Pons (tissue), 1 donor: ENCODE measurements at regions not wholly inside any gene's neighbourhood (a gene's known extent, or its start where the extent isn't known, plus 50 kb on each side); places are given as distances from the start of the nearest gene placed in this dataset.

ENCODE experiments used
- DNase-seq: peaks from one replicate; pipeline ENCODE4 v3.0.0-alpha.2; 2016; ENCODE audit warnings: low spot score

DNA sequence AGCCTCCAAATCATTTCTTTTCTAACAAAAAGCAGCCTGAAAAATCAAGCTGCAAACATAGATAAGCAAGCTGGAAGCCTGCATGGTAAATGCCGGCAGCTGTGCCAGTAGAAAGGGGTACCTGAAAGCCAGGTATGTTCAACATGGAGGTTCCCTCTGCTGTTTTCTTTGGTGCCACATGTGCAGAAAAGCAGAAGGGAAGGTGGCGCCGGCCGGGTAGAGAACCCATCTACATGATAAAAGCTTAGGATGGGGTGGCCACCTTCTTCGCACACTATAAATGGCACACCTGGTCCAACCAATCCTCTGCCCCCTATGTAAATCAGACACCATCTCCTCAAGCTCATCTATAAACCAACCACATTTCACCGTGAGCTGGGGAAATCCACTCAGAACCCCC lies 268.9 kb upstream of the IRX2 start:
- no peak for DNase-seq

DNA sequence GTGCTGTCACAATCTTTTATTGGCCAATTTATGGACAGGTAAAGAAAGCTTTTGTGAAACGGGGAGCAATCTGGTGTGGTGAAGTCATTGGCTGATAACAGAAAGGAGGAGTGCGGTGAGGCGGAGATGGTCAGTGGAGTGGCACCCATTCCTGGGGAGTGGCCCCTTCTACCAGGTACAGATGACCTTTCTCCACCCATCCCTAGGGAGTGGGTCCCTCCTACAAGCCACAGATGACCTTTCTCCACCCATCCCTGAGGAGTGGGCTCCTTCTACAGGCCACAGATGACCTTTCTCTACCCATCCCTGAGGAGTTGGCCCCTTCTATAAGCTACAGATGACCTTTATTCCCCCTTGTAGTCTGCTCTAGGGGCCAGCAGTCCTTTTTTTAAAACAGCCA lies 267.6 kb upstream of the IRX2 start:
- DNase-seq = no peak

DNA sequence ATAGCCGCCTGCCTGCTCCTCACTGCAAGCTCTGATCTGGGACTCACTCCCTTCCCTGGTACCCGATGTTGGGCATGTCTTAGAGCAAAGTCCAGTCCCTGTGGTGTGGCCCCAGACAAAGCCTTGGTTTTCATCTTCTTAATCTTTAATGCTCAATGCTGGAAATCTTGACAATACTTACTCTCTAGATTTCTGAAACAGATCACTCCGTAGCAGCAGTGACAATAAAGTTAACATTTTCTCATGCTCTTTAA lies 260.2 kb upstream of the IRX2 start:
- DNase-seq = no peak

DNA sequence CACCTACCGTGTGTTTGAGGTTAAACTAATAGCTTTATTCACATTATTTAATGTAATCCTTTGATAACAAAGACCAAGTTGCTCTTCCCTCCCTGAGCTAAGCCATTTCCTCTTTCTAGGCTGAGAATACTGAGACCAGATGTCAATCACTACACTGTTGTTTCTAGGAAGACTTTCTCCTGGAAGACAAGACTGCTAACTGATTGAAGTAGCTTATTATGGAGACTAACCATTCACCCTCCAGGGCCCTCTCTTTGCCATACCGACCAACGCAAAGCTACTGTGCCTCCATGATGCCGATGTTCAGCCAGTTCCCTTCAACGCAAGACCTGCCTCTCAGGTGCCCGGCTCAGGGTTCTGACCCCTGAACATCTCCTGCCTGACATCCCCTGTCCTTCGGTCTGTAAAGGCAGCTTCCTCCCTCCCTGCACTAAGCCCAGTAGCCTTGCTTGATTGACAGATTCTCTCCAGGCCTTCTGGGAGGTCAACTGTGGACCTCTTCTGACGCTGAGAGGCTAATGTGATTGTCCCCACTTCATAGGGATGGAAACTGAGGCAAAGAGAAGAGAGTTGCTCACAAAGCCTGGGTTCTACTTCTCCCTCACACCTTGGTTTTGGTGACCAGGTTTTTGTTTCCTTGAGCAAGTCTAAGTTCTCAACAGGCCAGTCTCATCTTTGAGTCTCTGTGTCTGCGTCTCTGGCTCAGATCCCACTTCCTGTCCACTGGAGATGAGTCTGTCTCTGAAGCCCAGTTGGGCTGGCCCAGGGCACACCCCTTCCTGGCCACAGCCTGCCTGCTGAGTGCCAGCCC lies 259.7 kb upstream of the IRX2 start:
- DNase-seq = no peak

DNA sequence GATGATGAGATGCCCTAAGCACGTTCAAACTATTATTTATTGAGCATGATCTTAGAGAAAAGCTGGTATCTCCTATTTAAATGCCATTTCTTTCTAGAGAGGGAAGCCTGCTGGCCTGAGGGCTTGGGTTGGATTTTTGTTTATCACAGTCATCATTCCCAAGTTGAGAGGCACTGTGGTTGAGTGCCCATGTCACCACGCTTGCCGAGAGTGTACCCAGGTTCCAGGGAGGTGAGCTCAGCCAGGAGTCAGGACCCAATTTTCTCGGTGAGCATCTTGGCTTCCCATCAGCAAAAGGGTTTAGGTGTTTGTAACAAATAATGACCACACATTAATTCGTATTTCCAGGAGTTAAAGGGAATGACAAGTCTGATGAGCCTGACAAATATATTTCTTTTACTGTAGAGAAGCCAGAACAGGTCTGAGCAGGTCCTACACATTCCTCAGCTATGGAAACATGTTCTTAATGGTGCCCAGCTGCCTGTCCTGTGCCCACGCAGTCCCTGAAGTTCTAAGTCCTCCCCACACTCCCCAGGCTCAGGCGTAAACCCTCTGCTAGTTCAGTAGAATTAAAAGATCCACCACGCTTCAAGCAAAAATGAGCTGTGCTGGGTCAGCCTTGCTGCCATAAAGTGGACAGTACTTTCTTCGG lies 258.9 kb upstream of the IRX2 start:
- DNase-seq = no peak

DNA sequence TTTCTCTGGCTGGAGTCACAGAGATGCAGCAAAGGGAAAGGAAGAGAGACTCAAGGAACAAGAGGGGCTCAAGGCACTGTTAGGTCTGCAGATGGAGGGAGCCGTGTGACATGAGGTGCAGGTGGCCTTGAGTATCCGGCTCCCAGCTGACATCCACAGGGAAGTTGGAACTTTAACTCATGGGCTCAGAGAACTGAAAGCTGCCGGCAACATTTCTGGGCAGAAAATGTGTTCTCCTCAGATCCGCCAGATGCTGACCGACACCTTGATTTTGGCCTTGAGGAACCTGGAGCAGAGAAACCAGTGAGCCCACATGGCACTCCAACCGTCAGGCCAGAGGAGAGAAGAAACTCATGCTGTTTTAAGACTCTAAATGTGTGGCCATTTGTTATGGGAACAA lies 258.1 kb upstream of the IRX2 start:
- peak; percentile 29 for DNase-seq

DNA sequence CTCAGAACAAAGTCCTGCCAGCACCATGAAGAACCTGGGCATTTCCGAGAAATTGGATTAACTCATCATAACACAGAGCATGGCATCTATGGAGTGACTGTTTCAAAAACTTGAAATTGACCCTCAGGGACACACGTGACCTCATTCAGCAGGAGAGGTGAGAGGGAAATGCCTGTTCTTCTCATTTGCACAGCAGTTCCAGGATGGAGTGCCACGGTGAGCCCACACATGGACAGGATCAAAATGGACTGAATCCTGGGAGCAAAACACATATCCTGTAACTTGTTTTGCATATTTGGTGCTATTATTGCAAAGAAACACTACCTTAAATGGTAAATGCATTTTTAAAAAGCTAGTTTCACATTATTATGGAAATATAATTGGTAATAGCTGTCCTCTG lies 256.1 kb upstream of the IRX2 start:
- DNase-seq = no peak

DNA sequence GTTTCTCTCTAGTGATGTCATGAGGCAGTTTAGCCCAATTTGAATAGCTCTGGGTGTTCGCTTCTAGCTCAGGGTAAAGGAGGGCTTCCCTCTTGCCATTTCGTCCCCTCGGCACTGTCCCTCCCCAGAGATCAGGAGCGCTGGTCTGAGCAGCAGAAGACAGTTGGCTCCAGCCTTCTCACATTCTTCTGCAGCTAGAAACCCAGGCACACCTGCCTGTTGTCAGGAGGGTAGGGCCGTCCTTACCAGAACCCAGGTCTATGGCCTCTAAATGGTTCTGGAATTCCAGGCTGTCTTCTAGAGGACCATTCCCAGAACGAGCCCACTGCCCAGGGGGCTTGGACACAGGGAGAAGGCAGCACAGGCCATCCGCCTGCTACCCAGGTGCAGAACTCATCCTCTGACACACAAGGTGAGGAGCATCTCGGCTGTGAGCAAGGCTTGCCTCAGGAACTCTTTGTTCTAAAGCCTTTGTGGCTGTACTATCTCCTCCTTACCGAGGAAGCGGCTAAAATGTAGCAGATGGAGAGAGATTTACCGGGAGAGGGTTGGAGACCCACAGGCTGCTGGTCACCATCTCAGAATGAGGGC lies 255.6 kb upstream of the IRX2 start:
- DNase-seq = no peak

DNA sequence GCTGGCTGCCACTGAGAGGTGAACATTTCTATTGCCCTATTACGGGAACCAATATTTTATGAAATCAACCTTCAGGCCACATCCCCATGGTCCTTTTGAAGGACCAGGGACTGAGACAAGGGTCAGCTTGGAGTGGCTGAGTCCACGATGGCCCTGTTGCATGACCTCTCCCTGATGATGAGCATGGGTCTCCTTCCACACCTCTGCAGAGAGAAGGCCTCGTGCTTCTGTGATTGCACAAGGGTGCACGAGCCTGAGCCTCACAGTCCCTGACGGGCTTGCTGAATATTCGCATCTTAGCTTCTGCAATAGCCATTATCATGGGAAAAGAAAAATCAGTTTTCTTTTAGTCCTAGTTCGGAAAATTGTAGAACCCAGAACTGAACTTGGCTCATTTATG lies 255.0 kb upstream of the IRX2 start:
- DNase-seq = no peak

DNA sequence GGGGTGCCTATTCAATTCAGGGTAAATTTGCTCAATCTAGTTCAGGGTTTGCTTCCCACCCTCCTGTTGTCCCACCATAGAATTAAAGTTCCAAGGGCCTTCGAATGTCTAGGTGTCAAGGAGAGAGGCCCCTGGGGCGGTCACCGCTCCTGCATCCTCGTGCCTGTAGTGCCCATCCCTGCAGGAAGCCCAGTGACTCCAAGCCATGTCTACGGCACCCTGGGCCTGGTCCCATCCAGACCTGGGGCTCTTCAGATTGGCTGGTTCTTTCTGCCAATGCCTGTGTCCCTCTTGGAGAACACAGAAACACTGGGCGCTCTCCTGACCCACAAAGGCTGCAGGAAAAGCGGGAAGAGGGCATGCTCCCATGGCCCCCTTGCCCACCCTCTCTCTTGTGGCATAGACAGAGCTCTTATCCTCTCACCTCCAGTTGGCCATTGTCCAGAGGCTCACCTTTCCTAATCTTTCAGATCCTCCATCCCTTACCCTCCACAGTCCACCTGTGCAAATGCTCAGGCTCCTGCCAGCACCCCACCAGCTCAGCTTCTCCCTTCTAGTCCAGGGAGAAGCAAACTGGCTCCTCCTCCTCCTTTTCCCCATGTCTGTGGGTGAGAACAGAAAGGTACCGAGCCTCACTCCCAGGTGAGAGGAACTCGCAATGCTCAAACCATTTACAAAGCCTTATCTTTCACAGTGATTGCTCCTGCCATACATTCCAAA lies 253.0 kb upstream of the IRX2 start:
- no peak for DNase-seq

DNA sequence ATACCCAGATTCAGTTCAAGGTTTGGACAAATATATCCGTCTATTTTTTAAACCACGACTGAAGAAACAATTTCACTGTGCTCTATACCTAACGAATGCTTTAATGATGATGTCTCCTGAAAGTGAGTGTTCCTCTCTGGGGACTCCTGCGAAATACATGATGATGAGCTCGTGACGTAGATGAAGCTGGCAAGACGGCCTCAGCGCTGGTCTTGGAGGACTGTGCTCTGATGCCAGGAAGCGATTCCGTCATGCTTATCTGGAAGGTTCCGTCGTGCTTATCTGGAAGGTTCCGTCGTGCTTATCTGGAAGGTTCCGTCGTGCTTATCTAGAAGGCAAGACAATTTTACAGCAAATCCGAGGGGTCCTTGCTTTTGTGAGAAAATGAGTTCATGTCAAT lies 250.8 kb upstream of the IRX2 start:
- DNase-seq = no peak

DNA sequence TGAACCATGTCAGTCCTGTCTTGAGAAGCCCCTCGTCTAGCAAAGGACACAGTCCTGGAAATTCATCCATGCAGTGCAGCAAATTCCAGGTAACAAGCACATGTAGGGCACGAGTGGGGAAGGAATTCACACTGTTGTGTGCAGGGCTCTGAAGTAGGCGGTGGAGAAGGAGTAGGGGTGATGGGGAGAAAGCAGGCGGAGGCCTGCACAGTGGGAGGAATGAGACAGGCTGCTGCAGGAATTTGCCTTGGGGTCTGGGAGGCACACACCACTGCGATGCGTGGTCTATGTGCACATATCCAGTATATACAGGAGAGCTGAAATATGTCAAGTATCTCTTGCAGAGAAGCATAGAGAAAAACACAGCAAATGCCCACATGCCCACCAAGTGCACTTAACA lies 249.2 kb upstream of the IRX2 start:
- DNase-seq = no peak

DNA sequence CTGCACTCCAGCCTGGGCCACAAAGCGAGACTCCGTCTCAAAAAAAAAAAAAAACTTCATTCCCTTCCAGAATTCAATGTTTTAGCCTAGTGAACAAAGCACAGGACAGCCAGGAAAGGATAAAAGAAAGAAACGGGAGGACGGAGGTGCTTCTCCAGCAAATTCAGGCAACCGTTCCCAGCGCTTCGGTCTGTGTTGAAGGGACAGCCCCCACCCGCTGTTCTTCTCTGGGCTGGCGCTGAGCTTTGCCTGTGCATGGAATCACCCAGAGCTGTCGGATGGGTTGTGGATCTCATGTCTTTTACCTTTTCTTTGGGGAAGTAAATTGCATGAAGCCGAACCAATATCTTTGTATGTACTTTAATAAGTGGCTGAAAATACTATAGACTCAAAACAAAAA lies 248.4 kb upstream of the IRX2 start:
- no peak for DNase-seq

DNA sequence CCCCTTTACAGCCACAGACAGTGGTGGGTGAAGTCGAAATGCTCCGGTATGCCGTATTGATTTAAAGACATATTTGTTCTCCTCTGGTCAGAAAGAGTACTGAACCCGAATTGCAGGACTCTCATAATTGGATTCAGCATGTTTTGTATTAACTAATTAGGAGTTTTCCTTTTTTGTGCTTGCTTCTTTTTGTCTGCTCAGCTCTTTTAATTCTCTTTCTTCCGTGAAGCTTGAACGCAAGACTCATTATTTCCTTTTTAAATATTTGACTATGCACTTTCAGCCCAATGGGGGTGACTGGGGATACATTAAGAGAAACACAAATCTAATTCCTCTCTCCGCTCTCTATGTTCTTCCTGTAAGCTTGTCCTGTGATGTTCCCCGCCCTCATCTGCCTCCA lies 246.6 kb upstream of the IRX2 start:
- no peak for DNase-seq

DNA sequence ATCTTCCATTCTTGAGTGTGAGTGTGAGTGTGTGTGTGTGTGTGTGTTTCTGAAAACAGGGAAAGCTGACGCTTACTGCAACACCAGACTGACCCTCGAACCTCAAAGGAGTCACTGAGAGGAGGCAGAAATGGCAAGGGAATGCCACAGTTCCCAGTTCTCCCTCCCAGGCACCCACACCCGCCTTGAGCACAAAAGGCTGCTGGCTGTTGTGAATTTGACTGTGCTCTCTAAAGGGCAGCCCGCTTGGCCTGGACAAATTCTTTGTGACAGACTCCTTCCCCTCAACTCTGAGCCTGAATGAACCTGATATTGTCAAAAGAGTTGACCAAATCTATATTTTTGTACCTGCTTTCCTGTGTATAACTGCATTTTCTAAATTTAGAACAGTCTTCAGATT lies 245.7 kb upstream of the IRX2 start:
- DNase-seq = no peak

DNA sequence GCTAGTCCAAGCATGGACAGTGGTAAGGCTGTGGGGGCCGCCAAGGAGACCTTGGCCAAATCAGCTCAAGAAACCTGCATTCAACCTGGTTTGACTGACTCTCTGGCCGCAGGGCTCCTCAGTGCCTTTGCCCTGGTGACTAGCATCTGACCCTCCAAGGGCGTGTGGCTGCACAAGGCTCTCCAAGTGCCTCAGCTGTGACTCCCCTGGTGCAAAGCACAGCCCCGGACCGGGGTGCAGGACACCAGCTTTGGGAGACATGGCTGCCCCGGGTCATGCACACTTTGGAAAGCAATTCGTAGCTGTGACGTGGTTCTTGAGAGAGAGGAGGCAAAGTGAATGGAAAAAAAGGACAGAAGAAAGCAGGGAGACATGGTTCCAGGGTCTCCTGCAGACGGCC lies 245.2 kb upstream of the IRX2 start:
- no peak for DNase-seq

DNA sequence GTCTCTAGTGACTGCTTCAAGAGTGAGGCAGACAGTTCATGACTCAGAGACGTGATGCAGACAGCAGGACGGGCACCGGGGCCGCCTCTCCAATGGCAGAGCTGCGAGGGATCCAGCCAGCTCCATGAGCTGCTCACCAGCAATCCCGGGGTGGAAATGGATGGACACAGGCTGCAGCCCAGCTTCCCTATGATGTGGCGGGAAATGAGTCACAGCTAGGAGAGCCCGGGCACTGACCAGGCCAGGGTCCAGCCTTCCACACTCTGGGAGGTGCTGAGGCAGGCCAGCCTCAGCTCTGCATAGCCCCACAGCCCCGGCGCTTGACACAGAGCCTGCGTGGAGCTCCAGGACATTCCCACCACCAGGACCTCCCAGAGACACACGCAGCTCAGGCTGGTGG lies 244.8 kb upstream of the IRX2 start:
- no peak for DNase-seq

DNA sequence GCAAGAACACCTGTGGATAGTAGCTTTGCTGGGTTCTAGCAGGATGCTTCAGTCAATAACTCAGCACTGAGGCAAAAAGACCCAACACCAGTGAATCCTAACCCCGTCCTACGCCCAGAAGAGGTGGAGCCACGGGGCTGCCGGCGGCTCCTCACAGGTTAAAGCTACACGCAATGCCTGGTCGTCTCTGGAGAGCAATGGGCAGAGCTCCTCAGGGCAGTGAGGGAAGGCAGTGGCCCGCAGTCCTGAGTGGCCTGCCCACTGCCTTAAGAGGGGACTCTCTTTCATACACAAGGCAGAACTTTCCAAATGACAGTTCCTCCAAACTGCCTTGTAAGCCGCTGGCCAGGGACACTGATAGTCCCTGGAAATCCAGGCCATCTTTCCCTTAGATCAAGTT lies 244.2 kb upstream of the IRX2 start:
- DNase-seq = no peak

DNA sequence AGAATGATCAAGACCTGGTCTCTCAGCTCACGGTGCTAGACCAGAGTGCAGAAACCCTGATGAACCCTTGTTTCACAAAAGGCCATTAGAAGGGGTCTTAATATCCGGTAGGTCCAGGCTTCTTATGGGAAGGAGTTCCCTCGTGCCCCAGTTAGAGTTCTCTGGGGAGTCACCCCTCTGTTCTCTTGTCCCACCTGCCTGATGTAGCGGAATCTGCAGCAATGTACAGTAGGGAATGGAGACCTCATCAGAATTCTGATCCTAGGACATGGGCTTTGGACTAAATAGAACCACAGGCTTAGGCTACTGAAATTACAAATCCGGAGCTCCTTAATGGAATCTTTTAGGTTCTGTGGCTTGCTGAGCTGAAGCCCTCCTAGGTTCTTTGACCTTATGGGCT lies 243.6 kb upstream of the IRX2 start:
- no peak for DNase-seq

DNA sequence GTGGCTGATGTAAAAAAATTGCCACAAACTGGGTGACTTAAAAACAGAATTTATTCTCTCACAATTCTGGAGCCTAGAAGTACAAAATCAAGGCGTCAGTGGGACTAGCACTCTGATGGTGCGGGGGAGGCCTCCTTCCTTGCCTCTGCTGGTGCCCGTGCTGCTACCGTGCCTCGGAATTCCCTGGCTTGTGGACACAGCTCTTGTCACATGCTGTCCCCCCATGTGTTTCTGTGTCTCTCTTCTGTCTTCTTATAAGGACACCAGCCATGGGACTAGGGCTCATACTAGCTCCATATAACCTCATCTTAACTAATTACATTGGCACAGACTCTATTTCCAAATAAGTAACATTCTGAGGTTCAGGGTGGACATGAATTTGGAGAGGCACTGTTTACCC lies 242.3 kb upstream of the IRX2 start:
- no peak for DNase-seq

DNA sequence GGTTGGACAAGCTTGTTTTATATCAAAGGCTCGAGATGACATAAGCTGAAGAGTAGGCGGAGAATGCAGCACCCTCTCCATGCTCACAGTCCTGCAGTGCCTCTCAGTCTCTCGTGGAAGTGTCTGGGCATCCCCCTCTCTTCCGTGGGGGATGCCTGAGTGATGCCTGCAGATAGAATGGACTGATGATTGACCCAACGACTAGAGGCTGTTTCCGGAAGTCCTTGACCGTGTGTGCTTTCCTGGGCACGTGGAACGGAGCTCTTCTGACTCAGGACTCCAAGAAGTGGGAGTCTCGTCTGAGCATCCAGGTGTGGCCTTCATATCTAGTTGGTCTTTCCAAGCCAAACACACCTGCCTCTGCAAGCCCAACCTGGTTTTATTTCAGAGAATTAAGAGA lies 241.8 kb upstream of the IRX2 start:
- no peak for DNase-seq

DNA sequence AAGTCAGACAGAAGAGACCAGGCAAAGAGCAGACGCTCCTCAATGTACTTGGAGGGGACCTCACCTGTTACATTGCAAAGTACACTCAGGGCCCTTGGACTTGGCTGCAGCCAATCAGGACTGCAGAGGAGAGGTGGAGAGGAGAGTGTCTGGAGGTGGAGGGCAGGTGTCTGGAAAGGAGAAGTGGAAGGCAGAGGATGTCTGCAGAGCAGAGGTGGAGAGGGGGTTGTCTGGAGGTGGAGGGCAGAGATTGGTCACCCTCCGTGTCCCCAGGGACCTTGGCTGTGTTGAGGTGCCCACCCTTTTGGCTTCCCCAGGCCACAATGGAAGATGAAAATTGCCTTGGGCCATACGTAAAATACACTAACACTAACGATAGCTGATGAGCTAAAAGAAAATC lies 241.3 kb upstream of the IRX2 start:
- no peak for DNase-seq

DNA sequence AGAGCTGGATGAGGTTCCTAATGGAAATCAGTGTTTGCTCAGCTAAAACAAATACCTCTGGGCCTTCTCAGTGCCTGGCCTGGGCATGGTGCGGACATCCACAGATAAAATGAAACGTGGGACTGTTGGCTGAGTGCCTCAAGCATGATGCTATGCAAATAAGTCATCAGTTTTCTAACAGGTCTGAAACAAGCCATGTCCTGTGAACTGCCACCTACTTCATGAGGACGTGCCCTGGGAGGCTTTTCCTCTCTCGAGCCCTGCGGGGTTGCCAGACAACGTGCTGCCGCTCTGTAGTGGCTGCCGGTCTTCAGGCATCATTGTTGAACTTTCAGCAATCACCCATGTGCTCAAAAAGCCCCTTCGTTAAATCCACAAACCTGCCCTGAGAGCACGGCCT lies 240.4 kb upstream of the IRX2 start:
- DNase-seq = no peak
